Hindlimb muscle (tissue), 1 donor: ENCODE measurements at regions not wholly inside any gene's neighbourhood (a gene's known extent, or its start where the extent isn't known, plus 50 kb on each side); places are given as distances from the start of the nearest gene placed in this dataset.
A peak's percentile ranks its signal among the peaks of the same experiment; 100 is the strongest.
"Not testable (repeated sequence)": the region's sequence is repeated elsewhere in the genome, so short reads cannot be mapped to it uniquely, and the experiment has no call there.

Experiments
- DNase-seq: peaks from one replicate; pipeline ENCODE4 v3.0.0-alpha.2; 2013

DNA sequence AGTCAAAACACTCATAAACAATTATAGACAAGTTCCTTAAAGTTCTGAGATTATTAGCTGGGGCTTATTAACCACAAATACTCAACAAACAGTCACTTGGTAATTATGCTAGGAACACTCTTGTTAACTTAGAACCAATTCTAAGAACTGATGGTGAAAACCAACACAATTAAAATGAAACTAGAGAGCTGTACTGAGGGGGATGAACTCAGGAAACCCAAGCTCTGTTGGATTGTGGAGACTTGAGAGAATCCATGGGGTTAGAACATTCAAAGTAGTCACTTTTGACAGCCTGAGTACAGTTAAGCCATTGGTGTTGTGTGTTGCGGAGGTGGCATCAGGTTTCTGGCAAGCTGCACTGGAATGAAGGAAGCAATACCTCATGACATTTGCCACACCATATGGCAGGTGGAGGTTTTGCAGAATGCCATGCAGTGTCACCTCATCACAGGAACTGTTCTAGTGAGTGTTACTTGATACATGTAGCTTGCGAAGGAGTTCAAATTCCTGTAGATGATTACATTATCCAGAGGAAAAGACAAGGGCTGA, 480.9 kb upstream of the CD180 start:
- no peak for DNase-seq

DNA sequence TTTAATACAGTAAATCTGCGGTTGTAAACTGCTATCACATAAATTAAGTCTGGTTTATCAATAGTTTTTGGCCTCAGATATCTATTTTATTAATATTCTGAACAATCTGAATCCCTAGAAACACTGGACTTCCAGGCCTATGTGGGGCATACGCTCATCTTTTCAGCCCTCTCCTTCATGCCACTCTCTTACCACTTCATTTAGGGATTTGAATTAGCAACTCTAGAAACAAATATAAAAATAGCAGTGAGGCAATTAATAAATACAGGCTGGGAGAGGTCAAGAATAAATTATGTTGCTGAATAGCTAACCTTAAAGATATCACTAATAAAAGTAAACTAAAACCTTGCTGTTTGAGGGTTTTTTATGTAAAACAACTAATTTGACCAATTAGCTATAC, 480.3 kb upstream of the CD180 start:
- no peak for DNase-seq

DNA sequence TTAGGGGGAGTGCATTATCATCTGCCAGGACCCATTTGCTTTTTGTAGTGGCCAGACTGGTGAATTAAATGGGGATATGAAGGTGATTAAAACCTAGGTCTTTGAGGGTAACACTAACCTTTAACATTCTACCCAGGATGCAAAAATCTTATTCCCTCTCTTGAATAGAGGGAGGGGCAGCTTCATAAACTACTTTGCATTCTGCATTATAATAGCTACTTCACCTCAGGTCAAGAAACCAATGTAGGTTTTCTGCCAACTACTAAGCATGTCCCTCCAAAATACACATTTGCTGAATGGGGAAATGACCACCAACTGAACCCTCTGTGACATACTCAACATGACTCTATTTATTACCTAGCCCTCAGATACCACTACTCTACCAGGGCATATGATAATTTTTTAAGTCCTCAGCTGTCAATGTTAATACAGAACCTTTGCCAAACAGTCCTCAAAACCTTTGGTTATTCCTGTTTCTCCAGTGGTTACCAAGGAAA, 477.6 kb upstream of the CD180 start:
- DNase-seq, result no peak

DNA sequence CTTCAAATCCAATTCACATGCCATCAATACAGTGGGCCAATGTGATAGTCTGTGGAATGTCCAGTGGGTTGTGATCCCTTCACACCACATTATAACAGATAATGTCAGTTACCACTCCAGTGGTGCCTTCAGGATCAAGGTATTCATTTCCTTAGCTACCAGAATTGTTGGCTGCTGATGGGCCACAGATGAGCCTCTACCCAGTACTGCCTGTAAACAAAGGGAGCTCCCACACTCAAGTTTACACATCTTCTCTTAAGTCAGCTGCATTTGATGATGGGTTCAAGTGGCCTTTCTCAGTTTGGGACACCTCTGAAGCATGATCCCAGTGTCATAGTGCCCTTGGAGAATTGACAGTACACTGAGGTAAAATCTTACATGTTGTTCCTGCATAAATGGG, 477.0 kb upstream of the CD180 start:
- no peak for DNase-seq

DNA sequence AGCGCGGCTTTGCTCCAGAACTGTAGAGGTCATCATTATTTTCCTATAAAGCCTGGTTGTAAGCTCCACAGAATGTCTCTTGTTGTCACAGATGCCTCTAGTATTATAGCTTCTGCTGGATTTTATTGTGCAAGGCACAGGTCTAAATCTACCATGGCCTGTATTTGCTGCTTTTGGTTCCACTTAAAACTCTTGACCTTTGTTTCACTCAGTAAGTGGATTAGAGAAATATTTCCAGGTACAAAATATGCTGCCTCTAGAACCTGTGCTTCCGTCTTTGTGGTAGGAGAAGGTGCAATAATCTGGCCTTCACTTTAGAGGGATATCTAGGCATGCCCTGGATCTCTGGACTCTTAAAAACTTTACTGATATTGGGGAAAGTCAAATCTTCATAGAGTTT, 476.6 kb upstream of the CD180 start:
- DNase-seq, result no peak

DNA sequence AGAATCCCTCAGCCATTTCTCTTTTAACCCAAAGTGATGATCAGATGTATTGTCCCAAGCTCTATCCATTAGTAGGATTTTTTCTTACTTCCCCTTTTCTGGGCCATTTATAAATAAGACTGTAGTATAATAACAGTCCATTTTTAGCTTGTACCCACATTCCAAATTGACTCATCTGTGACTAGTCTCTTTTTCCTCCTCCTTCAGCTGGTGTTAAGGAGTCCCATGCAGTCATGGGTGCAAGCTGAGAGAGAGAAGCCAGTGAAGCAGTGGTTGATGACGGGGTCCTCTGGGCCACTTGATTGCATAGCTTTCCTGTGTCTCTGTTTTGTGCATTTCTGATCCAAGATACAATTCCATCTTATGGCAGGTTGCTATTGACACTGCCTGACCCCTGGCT, 476.0 kb upstream of the CD180 start:
- DNase-seq, result no peak

DNA sequence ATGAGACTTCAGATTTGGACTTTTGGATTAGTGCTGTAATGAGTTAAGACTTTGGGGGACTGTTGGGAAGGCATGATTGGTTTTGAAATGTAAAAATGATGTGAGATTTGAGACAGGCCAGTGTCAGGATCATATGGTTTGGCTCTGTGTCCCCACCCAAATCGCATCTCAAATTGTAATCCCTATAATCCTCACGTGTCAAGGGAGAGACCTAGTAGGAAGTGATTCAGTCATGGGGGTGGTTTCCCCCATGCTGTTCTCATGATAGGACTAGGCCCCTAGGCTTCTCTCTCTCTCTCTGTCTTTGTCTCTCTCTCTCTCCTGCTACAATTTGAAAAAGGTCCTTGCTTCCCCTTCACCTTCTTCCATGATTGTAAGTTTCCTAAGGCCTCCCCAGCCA, 473.3 kb upstream of the CD180 start:
- no peak for DNase-seq

DNA sequence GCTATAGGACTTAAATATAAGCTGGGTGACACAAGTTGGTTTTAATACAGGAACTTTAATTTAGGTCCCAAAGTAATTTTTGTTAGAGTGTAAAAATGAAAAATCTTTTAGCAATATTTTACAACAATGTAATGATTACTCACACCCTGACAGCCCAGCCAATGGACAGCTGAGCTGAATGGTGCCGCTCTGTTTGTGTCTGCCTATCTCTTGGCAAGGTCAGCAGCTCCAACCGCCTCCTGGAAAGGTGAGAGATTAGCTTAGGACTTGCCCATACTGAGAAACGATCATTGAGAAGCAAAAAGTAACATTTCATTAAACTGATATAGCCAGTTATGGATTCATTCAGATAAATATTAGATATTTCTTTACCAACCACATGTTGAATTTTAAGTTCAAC, 463.6 kb upstream of the CD180 start:
- DNase-seq, result no peak

DNA sequence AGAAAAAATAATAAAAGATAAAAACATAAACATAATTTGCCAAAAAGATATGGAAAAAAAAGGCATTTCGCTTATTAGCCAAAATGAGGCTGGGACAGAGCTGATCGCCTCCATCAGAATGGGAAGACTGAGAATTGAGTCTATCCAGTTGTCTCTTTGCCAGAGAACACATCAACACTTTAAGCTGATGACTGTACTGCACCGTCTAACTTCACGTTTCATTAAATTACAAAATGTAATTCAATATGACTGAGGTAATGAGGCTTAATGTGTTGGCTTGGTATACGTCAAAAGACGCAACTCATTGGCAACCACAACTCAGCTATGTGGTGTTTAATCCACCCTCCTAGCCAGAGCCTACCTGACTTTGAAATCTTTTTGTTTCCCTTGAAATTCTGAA, 462.7 kb upstream of the CD180 start:
- no peak for DNase-seq

DNA sequence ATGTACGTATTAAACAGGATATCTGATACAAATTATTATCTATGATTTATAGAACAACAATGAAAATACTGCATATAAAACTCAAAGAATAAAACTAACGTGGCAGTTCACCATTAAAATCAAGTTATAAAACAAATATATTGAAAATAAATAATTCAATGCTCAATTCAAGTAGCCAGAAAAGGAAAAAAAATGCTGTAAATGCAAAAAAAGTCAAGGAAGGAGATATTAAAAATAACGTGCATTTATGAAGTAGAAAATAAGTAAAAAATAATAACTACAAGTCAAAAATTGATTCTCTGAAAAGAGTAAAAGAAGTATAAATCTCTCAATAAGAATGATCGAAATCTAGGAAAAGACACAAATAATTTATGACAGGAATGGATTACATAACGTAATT, 460.5 kb upstream of the CD180 start:
- DNase-seq, result no peak

DNA sequence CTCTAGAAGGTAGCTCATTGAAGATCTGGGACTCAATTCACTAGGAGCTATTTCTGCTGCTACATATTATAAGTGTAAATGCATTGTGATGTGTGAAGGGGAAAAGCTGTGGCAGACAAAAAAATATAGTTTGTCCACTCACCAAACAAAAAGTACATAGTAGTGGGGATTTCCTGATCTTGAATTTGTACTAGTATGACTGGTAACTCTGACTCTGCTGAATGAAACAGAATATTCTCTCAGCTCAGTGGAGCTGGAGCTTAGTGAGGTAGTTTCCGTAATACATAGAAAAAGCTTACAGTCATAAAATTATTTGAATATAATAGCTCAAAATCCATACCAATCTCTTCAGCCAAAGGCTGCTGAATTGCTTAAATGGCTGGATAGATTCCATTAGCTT, 455.6 kb upstream of the CD180 start:
- DNase-seq, result no peak

DNA sequence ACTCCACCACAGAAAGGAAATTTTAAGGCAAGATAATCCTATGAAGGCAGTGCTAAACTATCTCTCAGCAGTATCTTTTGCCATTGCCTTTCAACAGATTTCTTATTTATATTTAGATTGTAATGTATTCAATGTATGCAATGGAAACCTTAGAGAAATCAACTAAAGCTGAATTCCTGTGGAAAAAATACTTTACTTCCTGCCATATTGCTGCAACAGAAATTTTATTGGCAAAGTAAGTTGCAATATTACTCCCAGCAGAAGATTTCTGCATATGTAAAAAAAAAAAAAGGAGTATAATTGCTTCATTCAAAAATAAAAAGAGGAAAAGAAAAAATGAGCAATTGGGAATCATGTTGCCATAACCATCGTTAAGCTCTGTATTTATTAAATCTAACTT, 454.6 kb upstream of the CD180 start:
- no peak for DNase-seq

DNA sequence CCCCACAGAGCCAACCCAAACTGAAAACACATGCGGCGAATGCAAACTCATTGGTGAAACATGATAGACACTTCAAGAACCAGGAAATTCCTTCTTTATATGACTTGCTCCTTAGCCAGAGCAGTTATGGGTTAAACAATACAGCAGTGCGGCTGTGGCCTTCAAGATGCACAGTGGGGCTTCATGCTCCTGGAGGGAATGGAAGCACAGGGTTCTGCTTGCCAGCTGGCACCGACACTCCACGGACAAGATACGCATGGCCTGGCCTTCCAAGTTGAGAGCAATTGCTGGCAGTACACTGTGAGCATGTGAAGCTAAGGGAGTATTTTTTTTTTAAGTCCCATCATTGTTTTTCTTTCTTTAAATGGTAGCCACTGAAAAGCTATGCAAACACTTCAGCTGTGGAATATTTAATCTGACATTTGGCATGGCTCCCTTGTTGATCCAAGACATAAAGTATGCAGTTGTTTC, 451.6 kb upstream of the CD180 start:
- peak; percentile 92 for DNase-seq

DNA sequence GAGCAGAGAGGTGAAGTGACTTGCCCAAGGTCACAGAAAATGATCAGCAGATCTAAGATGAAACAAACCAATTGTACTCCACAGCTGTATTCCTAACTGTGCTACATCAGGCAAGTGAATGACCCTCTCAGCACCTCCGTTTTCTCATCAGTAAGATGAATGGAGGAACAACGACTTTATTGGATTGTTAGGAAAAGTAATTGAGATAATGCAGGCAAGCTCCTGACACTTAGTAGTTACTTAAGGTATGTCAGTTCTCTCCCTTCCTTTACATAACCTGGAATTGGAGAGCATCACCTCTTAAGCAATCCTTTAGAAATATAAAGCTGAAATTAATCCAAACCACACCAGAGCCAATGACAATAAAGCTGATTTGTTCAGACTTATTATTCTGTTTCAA, 451.2 kb upstream of the CD180 start:
- DNase-seq, result no peak

DNA sequence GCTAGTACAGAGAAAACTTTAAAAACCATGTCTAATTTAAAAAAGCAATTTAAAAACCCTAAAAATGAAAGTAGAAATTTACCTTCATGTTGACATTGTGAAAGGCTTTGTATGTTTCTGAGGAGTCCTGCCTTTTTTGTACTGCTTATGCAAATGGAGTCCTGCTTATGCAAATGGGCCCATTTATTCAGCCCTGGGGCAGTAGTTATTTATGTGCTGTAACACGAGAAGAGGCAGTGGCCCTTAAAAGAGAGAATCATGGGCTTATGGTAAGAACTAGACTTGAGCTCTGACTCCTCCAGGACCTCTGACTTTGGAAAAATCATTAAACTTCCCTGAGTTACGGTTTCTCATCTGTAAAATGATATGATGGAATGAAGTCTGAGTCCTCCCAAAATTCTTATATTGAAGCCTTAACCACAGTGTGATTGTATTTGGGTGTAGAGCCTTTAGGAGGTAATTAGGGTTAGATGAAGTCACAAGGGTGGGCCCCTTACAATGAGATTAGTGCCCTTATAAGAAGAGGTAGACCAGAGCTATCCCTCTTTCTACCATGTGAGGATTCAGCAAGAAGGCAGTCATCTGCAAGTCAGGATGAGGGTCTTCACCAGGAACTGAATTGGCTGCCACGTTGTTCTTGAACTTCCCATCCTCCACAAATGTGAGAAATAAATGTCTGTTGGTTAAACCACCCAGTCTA, 447.8 kb upstream of the CD180 start:
- no peak for DNase-seq

DNA sequence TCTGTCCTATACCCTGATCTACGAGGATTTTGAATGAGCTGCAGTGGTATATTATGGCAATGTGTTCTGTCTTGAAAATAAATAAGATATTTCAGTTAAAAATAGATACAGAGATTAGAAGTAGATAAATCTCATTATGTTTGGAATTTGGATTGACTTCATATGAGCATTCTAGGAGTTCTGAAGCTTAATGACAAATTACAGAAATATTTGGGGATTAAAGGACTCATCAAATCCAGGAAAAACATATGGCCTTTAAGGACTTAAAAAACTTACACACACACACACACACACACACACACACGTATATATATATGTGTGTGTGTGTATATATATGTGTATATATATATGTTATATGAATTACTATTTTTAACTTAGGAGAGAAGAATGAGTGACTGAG, 446.9 kb upstream of the CD180 start:
- DNase-seq, result no peak

DNA sequence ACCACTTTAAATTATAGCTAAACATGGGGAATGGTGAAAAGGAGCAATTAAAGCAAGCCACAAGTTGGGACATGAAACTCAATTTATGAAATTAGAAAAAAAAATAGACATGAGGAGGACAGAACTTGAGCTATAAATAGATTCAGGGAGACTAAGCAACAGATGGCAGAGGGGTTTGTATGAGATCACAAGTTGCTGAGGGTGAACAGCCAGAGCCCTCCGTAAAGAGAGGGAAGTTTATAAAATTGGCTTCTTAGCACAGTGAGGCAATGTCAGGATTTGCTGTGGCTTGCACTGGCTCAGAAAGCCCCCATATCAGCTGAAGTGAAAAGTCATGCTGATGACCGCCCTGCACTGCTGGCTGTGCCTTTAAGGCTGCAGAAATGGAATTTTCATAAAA, 443.4 kb upstream of the CD180 start:
- DNase-seq, result no peak

DNA sequence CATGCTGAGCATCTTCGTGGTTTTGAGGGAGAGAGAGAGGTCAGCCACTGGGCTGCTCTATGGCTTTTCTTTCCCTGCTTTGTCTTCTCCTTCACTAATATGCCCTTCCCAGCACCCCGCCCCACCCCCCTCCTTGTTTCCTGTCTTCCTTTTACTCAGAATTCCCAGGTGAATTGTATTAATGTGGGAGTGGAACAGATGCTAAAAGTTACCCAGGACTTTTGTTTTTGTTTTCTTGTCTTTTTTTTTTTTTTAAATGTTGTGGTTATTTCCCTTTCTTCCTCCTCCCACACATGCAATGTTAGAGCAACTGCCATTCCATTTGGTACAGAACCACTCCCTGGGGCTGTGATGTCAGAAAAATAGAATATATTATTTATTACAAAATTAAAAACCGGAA, 442.7 kb upstream of the CD180 start:
- no peak for DNase-seq

DNA sequence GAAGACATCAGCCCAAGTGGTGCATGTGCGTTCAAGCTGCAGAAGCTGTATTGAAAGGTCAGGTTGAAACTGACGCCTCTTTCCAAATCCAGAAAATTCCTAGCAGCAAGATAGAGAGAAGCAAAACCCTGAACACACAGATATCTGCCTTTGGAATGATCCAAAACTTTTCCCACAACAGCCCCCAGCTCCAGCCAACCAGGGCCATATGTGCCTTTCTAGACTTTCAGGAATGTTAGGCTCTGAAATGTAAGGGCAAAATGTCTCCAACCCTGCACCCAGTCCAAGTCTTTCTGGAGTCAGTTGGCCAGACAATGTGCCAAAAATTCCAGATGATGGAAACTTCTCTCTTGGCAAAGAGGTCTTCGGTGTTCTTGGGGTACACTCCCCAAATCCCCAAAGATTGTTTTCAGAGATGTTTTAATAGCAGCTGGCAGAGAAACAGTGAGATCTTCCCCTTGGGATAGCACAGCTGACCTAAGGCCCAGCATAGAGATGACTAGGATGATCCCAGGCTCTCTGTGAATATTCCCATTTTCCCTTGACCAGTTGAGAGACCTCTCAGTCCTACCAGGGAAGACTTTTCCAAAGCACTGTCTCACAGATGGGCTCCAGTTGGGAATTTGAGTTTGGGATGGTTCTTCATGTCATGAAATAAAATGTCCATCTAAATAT, 440.4 kb upstream of the CD180 start:
- no peak for DNase-seq

DNA sequence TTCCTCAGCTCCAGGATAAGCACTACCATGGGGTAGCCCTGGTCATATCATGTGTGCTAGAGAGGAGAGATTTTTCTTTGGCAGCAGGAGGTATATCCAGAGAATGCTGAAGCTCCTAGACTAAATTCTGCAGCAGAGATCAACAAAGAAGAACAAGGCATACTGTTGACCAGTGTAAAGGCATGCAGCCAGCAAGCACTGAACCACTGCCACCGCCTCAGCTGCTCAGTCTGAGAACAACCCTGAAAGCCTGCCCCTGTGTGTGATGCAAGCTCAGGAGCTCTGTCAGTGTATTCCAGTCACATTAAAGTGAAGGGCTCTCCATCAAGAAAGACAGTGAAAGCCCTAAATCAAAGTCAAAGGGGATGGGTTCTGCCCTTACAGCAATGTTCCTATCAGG, 439.5 kb upstream of the CD180 start:
- DNase-seq, result no peak

DNA sequence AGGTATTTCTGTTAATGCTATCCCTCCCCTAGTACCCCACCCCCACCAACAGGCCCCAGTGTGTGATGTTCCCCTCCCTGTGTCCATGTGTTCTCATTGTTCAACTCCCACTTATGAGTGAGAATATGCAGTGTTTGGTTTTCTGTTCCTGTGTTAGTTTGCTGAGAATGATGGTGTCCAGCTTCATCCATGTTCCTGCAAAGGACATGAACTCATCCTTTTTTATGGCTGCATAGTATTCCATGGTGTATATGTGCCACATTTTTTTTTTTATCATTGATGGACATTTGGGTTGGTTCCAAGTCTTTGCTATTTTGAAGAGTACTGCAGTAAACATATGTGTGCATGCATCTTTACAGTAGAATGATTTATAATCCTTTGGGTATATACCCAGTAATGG, 430.5 kb upstream of the CD180 start:
- DNase-seq, result not testable (repeated sequence)

DNA sequence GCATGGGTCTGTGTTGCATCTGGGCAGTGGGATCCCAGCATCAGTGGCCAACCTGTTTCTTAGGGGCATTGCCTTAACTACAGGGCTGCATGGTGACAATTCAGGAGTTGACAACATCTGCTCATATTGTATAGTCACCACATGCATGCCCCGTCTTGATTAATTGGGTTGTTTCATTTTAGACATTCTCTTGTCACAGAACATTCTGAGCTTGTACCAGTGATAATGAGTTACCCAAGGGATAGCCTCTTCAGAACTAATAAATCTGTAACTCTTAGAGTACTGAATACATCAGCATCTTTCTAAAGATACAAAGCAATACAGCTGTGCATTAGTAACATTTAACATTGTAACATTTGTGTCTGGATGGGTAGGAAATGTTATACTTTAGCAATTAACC, 426.5 kb upstream of the CD180 start:
- DNase-seq, result no peak

DNA sequence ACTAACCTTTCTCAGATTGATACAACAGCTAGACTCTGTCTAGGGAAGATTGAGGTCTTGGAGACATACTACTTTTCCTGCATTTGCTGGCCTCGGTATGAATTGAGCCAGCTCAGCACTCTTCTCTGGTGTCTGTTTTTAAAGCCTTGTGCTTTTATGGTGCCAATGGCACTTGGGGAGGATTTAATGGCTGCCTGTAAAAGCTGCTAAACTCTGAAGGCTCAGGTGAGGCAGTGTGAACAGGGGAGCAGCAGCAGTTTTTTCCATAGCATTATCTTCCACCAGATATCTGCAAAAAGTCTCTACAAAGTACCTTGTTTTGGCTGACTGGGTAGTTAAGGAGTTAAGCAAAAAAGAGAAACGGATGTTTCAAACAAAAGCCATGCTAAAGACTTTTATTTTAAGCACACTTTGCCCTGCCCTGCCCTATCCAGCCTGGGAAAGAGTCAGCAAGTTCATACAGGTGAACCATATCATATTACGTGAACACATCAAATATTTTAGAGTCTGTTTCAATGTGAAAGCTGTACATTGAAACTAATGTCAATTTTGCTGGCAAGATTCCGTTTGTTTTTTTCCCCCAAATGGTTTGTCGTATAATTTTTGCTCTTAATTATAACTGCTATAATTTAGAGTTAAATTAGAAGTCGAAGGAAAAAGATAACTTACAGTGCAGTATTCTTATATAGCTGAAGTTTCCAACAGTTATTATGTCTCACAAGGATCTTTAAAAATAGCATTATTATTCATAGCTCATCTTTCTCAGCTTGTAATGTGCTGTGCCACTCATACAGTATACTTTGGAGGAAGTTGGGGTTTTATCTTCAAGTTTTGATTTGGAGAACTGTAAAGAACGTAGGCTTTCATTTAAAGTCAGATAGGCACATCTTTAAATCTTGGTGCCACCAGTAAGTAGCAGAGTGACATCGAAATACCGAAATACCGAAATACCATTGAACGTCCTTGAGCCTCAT, 424.1 kb upstream of the CD180 start:
- DNase-seq, result no peak
